T-helper 1 cell treated with Interleukin-12 subunit alpha and Interleukin-12 subunit beta and Interleukin-4 antibody, amounts not matched to agents 30 ng/mL and 1 ng/mL, for 36 hours (primary cell): ENCODE measurements at regions not wholly inside any gene's neighbourhood (a gene's known extent, or its start where the extent isn't known, plus 50 kb on each side); places are given as distances from the start of the nearest gene placed in this dataset.

Experiments used
- intact Hi-C: fragments of 100-400 bp; cut with micrococcal nuclease; formaldehyde crosslinking; loops from one replicate; pipeline ENCODE4 v1.15.1; 2024

DNA sequence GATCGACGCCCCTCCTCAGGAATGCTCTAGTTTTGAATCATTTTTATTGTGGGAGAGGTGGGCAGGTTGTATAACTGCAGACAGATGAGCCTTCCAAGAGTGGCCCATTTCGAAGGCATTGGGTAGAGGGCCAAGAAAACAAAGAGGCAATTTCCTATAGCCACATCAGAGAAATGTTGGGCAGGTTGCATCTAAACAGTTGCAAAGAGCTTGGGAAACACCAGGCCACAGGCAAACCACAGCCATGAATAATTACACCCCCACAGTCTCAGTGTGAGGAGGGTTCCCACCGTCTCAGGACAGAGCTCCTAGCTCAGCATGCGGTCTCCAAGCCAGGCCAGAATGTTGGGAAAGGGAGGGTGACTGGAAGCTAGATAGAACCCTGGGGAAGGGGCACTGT lies 257.3 kb downstream of the ABHD5 start:
- intact Hi-C loops = no loop called here

DNA sequence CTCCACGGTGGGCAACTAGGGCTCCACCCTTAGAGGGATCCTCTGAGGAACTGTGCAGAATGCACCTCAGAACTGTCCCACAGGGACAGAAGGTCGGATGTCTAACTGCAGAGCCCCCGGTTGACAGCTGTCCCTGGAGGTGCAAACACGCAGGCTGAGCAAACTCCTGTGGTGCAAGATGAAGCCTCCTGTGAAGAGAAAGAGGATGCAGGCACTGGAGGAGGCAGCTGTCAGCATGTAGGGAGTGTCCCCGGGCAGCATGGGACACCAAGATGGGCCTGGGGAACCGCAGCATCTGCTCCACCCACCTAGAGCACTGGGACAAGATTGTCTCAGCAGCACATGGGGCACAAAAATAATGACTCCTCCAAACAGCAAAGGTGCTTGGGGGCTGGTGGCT lies 258.9 kb downstream of the ABHD5 start:
- intact Hi-C loops = no loop called here

DNA sequence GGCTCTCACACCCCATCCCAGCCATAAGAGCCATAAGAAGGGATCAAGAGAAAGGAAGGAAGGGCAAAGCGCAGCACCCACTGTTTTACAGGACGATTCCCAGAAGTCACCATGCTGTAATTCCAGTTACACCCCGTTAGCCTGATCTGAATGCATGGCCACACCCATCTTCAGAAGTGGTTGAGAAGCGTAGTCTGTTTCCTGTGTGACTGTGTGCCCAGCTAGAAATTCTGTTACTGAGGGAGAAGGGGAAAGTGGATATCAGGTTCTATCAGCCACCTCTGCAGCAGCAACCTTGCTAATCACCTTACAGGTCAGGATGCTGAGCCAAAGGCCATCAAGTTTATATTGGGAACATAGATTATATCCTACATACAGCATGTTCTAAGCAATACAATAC lies 260.0 kb downstream of the ABHD5 start:
- intact Hi-C loops = no loop called here

DNA sequence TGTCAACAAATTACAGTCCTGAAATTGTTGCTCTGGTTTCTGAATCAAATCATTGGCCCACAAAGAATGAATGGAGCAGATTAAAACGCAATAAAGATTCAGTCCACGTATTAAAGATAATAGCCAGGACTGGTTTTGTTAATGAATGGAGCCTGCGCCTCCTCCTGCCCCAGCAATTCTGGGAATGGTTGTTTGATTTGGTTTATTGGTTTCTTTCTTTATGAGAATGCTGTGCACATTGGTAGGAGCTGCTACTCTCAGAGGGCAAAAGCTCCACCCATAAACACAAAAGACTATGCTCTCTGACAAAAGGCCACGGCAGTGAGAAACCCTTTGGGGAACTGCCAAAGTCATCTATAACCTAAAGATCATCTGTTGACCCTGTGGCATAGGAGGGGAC lies 261.1 kb downstream of the ABHD5 start:
- intact Hi-C loops = no loop called here

GRCh38 chr3:43953380-43953779 lies 262.6 kb downstream of the ABHD5 start:
- intact Hi-C loops = no loop called here

DNA sequence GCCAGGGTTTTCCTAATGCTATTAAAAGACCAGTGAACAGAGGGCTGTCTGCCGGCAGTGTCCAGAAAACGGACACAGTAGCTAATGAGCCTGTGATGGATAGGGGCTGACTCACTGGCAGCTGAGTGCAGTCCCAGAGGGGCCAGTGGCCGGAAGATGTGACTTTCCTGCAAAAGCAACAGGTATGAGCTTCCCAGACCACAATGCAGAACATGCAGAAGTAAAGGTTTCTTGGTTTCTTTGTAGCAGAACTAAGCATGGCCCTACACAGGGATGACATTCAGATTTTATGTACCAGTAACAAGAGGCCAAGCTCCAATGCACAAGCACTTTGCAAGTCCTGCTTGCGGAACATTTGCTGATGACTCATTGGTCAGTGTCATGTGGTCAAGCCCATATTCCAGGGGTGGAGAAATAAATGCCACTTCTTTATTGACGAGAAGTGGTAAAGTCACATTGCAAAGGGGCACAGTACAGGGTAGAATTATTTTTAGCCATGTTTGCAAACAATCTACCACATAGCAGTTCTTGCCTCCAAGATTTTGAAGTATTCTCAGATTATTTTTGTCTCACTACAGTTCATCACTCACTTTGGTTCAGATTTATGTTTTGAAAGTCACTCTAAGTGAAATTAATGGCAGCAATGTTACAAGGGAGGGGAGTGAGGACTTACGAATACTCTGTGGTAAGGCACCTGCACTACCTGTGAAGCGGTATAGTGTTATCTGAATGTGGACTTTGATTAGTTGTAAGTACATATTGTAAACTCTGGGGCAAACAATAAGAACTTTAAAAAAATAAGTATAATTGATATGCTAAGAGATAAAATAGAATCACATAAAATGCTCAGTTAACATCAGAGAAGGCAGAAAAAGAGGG lies 263.3 kb downstream of the ABHD5 start:
- intact Hi-C loops = no loop called here

DNA sequence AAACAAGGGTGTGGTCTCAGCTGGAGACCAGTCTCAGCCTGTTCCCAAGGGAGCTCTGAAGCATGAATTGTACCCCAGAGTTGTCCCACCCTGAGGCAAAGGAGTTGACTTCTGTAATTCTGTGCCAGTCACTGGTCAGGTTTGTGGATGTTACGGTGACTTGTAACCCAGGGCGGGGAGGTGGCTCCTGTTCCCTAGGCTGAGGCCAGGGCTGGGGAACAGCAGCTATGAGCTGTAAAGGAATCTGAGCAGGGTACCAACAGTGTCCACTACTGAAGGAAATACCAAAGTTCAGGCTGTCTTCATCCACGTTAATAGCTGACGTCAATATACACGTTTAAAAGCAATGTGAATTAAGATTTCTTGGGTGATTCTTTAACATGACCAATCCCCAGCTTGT lies 266.2 kb downstream of the ABHD5 start:
- intact Hi-C loops = no loop called here

GRCh38 chr3:43957553-43957952 lies 266.8 kb downstream of the ABHD5 start:
- intact Hi-C loops = no loop called here

DNA sequence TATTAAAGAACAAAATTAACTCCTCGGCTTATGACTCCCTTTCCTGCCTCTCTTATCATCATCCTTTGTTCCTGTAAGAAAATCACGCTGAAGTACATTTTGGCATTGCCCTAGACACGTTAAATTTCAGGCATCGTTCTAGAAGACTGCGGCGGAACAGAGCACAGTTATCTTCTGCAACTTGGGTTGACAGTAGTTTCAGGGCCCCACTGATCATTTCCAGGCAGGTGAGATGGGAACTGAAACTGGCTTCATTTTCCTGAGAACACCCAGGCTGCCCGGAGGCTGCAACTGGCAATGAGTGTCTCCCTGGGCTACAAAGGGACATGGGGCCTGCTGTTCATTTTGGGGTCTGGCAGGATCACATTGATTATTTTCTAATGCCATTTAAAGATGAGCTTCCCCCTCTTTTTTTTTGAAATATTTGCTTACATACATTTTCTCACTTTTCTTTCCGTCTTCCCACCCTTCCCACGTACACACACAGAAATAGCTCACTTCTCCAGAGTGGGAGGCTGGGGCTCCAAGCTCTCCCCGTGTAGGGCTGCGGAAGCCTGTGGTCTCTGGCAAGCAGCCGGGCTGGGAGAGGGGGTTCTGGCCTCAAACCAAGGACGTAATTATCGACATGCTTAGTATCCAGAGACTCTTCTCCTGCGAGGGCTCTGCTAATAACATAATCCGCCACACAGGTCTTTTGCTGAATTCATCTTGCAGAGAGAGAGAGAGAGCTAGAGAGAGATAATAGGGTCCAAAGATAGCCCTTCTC lies 267.4 kb downstream of the ABHD5 start:
- intact Hi-C loops = no loop called here

DNA sequence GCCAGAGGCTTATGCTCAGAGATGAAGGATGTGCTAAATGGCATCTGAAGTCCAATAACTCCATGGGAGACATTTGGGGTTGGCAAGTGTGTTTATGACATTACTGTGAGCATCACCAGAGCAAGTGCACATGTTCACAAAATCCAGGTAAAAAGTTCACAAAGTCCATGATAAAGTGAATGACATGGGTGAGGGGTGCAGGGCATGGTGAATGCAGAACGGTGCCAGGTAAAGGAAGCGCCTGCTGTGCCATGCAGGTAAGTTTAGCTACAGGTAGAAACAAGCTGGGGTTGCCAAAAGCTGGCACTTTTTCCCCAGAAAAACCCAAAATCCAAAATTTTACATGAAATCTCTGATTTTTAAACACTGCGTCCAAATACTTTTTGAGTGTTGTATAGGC lies 268.2 kb downstream of the ABHD5 start:
- intact Hi-C loops = no loop called here

- intact Hi-C loops = no loop called here
Observed at GRCh38 chr3:43959498-43960447, 269.0 kb downstream of the ABHD5 start.

- intact Hi-C loops = no loop called here
Observed at GRCh38 chr3:43960448-43960840, 269.7 kb downstream of the ABHD5 start.

DNA sequence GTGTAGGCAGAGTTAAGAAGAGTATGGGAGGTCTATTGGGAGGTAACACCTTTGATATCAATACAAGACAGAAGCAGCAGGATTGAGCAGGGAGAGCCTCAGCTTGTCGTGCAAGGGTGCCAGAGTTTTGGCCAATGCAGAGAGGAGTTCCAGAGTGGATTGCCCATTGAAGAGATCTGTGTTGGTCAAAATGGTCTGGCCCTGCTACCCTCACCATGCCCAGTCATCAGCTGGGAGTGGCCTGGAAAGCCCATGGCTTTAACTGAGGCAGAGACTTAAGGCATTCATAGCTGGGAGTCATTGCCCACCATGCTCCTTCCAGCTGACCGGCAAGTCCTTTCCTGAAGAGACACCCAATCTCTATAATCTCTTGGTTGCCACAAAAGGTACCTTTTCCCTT lies 271.3 kb downstream of the ABHD5 start:
- intact Hi-C loops = no loop called here

GRCh38 chr3:43963208-43963607 lies 272.5 kb downstream of the ABHD5 start:
- intact Hi-C loops = no loop called here

GRCh38 chr3:43964640-43965039 lies 273.9 kb downstream of the ABHD5 start:
- intact Hi-C loops = no loop called here

DNA sequence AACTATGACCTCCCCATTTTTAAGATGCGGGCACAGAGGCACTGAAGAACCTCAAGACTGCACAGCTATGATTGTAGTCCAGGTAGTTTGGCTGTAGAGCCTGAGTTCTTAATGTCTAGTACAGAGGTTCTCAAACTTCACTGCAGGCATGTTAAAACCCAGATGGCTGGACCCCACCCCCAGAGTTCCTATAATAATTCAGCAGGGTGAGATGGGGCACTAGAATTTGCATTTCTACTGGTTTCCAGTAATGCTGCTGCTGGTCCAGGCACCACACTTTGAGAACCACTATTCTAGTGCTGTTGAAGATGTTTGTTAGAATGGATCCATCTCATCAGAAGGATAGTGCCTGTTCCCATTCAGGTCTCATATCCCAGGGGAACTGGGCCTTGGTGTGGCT lies 274.9 kb downstream of the ABHD5 start:
- intact Hi-C loops = no loop called here

- intact Hi-C loops = no loop called here
Observed at GRCh38 chr3:43966126-43966525, 275.4 kb downstream of the ABHD5 start.

DNA sequence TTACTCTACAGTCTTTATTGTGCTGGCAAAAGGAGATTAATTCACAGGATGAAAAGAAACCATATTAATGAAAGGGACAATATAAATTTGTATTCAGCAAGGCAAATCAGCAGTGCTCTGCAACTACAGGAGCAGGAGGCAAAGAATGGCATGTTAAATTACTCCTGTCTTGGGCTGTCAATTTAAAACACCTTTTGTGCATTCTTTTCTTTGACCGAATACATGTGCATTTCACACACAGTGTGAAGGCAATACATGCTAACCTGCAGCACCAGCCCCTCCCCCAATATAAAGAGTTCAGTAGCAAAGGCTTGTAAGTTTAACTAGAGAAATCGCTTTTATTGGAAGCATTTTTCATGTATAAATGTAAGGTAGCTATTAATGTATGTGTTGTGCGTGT lies 275.2 kb upstream of the TOPAZ1 start:
- intact Hi-C loops = no loop called here

GRCh38 chr3:43968465-43968864 lies 273.2 kb upstream of the TOPAZ1 start:
- intact Hi-C loops = no loop called here

GRCh38 chr3:43969944-43970343 lies 271.7 kb upstream of the TOPAZ1 start:
- intact Hi-C loops = no loop called here

DNA sequence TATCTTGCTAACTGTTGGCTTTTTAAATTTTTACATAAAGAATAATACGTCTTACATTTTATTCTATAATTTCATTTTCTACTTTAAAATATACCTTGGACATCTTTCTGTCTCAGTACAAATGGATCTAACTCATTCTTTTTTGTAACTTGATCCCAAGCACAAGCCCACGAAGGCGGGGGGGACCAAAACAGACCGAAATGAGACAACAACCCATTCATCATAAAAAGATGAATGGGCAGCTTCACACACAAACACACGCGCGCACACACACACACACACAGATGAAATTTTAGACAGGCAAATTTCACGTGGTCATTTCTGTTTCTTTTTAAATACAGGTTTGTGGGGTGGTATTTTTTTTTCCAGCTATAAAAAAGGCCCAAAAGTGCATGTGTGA lies 271.3 kb upstream of the TOPAZ1 start:
- intact Hi-C loops = no loop called here

- intact Hi-C loops = no loop called here
Observed at GRCh38 chr3:43970920-43971319, 270.8 kb upstream of the TOPAZ1 start.
